Transverse colon (tissue), 4 donors: ENCODE measurements at regions not wholly inside any gene's neighbourhood (a gene's known extent, or its start where the extent isn't known, plus 50 kb on each side); places are given as distances from the start of the nearest gene placed in this dataset.

Experiments used
- DNase-seq: peaks from one replicate; pipeline ENCODE4 v3.0.0-alpha.2; 2019
- H3K27ac ChIP-seq, 4 donors: fragments of 200-600 bp; sonication (generic); 2 replicates each; pipeline ENCODE4 v1.5.1; 2016 to 2018; ENCODE audit warnings: inconsistent platforms in 4 of 4
- H3K27me3 ChIP-seq: fragments of 200-600 bp; sonication (generic); 2 replicates; pipeline ENCODE4 v1.5.1; 2017; ENCODE audit warnings: inconsistent platforms
- H3K36me3 ChIP-seq, 4 donors: fragments of 200-600 bp; sonication (generic); 2 replicates each; pipeline ENCODE4 v1.5.1; 2017 to 2019; ENCODE audit warnings: inconsistent platforms in 4 of 4
- H3K4me1 ChIP-seq, 4 donors: fragments of 200-600 bp; sonication (generic); 2 replicates each; pipeline ENCODE4 v1.5.1; 2017 to 2020; ENCODE audit warnings: inconsistent platforms in 4 of 4
- H3K4me3 ChIP-seq, 4 donors: fragments of 200-600 bp; sonication (generic); 1 replicate in 1 of 4; 2 replicates in 3 of 4; pipeline versions ENCODE4 v1.5.1 to v1.6.1; 2017 to 2019; ENCODE audit warnings: inconsistent platforms in 4 of 4
- H3K9me3 ChIP-seq, 2 donors: fragments of 200-600 bp; sonication (generic); 2 replicates each; pipeline ENCODE4 v1.5.1; 2017 to 2019; ENCODE audit warnings: inconsistent platforms in 2 of 2
- CTCF ChIP-seq, 5 experiments: fragments of 200-600 bp in 3 of 5; fragments of 450-650 bp in 2 of 5; sonication (generic) in 3 of 5; IDR thresholded peaks; 1 replicate in 2 of 5; 2 replicates in 3 of 5; pipeline ENCODE4 v1.5.1; 2016 to 2017; ENCODE audit warnings: antibody characterized with exemption in 5 of 5, inconsistent platforms in 3 of 5, mild to moderate bottlenecking in 2 of 5, moderate library complexity in 1 of 5
- EP300 ChIP-seq: sonication (generic); formaldehyde crosslinking; IDR thresholded peaks from one replicate; pipeline ENCODE4 v1.6.1; 2017; ENCODE audit warnings: antibody characterized with exemption, low read depth
- POLR2A ChIP-seq: fragments of 450-650 bp; IDR thresholded peaks from one replicate; pipeline ENCODE4 v1.6.1; 2016; ENCODE audit warnings: antibody characterized with exemption, mild to moderate bottlenecking, moderate library complexity
- POLR2AphosphoS5 ChIP-seq, 3 donors: sonication (generic); formaldehyde crosslinking; IDR thresholded peaks; one replicate each; pipeline ENCODE4 v1.6.1; 2016; ENCODE audit warnings: antibody characterized with exemption in 3 of 3
- WGBS, 2 donors: methylation state at CpG; one replicate each; pipeline ENCODE4 v1.1.5; 2018; ENCODE audit warnings: low coverage in 1 of 2; 5-methylcytosine and 5-hydroxymethylcytosine counted together
- in situ Hi-C, 4 donors: fragments of 200-750 bp; cut with MboI; loops; one replicate each; pipeline versions ENCODE4 v1.15.0 to v1.15.1; 2017; ENCODE audit warnings: low sequenced_read_pairs in 3 of 4, low pct_ligation_motif_present in 1 of 4, low pct_unique_long_range_greater_than_20kb in 1 of 4
- intact Hi-C: fragments of 100-400 bp; cut with DNase I; formaldehyde crosslinking; loops from one replicate; pipeline ENCODE4 v1.15.1; 2023; ENCODE audit warnings: low total_unique reads

GRCh38 chr13:105450784-105451183, 1084.7 kb downstream of the EFNB2 start:
- Histone ChIP-seq H3K36me3 (no peaks in the 10 kb centered on the region), H3K27me3 (no peaks in the 10 kb centered on the region), H3K4me1 (peaks cover 0 to 3% (median 0%) of the 10 kb centered on the region in 4 donors), H3K4me3 (no peak overlapping the region), H3K9me3 (no peaks in the 10 kb centered on the region), H3K27ac (no peak overlapping the region)
- in situ Hi-C loops (no loop called here), intact Hi-C loops (no loop called here)
- TF ChIP-seq CTCF (IDR thresholded peaks at IDR 0.05): no peak
- TF ChIP-seq POLR2A: no peak
- TF ChIP-seq POLR2AphosphoS5 (IDR thresholded peaks at IDR 0.05): no peak
- no peak for TF ChIP-seq EP300
- WGBS, 2 donors: 74 to 95% methylated on average over 4 of the region's 4 CpGs
- no peak for DNase-seq

- in situ Hi-C loops (no loop called here), intact Hi-C loops (no loop called here)
- DNase-seq: no peak
- WGBS, 2 donors: 70 to 86% methylated on average over 1 of the region's 1 CpG
- no peaks in the 10 kb centered on the region for H3K36me3 ChIP-seq
- no peak overlapping the region for H3K4me3 ChIP-seq
- no peaks in the 10 kb centered on the region for H3K27me3 ChIP-seq
- H3K4me1 ChIP-seq: peaks cover 0 to 4% (median 0%) of the 10 kb centered on the region in 4 donors
- TF ChIP-seq POLR2A (no peak), CTCF (IDR thresholded peaks at IDR 0.05) (no peak), POLR2AphosphoS5 (IDR thresholded peaks at IDR 0.05) (no peak), EP300 (no peak)
- no peaks in the 10 kb centered on the region for H3K9me3 ChIP-seq
- no peak overlapping the region for H3K27ac ChIP-seq
Observed at GRCh38 chr13:105448811-105449210, 1086.7 kb downstream of the EFNB2 start.

GRCh38 chr13:105446197-105446596, 1089.3 kb downstream of the EFNB2 start:
- no peak for DNase-seq
- TF ChIP-seq POLR2AphosphoS5 (IDR thresholded peaks at IDR 0.05) (no peak), EP300 (no peak), CTCF (IDR thresholded peaks at IDR 0.05) (no peak), POLR2A (no peak)
- Histone ChIP-seq H3K27me3 (no peaks in the 10 kb centered on the region), H3K9me3 (no peaks in the 10 kb centered on the region), H3K4me3 (no peak overlapping the region), H3K4me1 (peaks cover 0 to 4% (median 3%) of the 10 kb centered on the region in 4 donors), H3K27ac (no peak overlapping the region), H3K36me3 (no peaks in the 10 kb centered on the region)
- intact Hi-C loops (no loop called here), in situ Hi-C loops (no loop called here)
- 59 to 64% methylated on average over 3 to 4 of the region's 4 CpGs for WGBS, 2 donors

GRCh38 chr13:105445796-105446195, 1089.7 kb downstream of the EFNB2 start:
- 47 to 64% methylated on average over 4 of the region's 4 CpGs for WGBS, 2 donors
- Histone ChIP-seq H3K4me1 (peaks cover 0 to 4% (median 3%) of the 10 kb centered on the region in 4 donors), H3K4me3 (no peak overlapping the region), H3K36me3 (no peaks in the 10 kb centered on the region), H3K27me3 (no peaks in the 10 kb centered on the region), H3K9me3 (no peaks in the 10 kb centered on the region), H3K27ac (no peak overlapping the region)
- no peak for DNase-seq
- in situ Hi-C loops: no loop called here
- TF ChIP-seq CTCF (IDR thresholded peaks at IDR 0.05) (no peak), POLR2AphosphoS5 (IDR thresholded peaks at IDR 0.05) (no peak), EP300 (no peak), POLR2A (no peak)
- intact Hi-C loops: no loop called here
